Parathyroid adenoma (tissue), 2 donors: ENCODE measurements at regions not wholly inside any gene's neighbourhood (a gene's known extent, or its start where the extent isn't known, plus 50 kb on each side); places are given as distances from the start of the nearest gene placed in this dataset.

Experiments
- H2AFZ ChIP-seq: fragments of 300-600 bp; sonication (generic); one replicate; pipeline ENCODE4 v1.7.0; 2017; ENCODE audit warnings: antibody characterized with exemption, mild to moderate bottlenecking
- H3K27ac ChIP-seq: fragments of 300-600 bp; sonication (generic); one replicate; pipeline ENCODE4 v1.7.0; 2017
- H3K27me3 ChIP-seq: fragments of 300-600 bp; sonication (generic); one replicate; pipeline ENCODE4 v1.7.0; 2017; ENCODE audit warnings: low read length; ENCODE audit not compliant: control insufficient read depth, insufficient read depth
- H3K36me3 ChIP-seq: fragments of 300-600 bp; sonication (generic); one replicate; pipeline ENCODE4 v1.7.0; 2017; ENCODE audit warnings: low read length; ENCODE audit not compliant: control insufficient read depth, insufficient read depth
- H3K4me1 ChIP-seq: fragments of 300-600 bp; sonication (generic); one replicate; pipeline ENCODE4 v1.7.0; 2017; ENCODE audit warnings: control low read depth
- H3K4me2 ChIP-seq: fragments of 300-600 bp; sonication (generic); one replicate; pipeline ENCODE4 v1.7.0; 2017; ENCODE audit warnings: low read length
- H3K4me3 ChIP-seq: fragments of 300-600 bp; sonication (generic); one replicate; pipeline ENCODE4 v1.7.0; 2017; ENCODE audit warnings: low read depth, low read length
- H3K79me2 ChIP-seq: fragments of 300-600 bp; sonication (generic); one replicate; pipeline ENCODE4 v1.7.0; 2017; ENCODE audit warnings: control low read depth
- H3K9ac ChIP-seq: fragments of 300-600 bp; sonication (generic); one replicate; pipeline ENCODE4 v1.7.0; 2017; ENCODE audit warnings: mild to moderate bottlenecking
- H3K9me3 ChIP-seq: fragments of 300-600 bp; sonication (generic); one replicate; pipeline ENCODE4 v1.7.0; 2017; ENCODE audit warnings: low read length; ENCODE audit not compliant: control insufficient read depth
- CTCF ChIP-seq: fragments of 300-600 bp; sonication (generic); IDR thresholded peaks from one replicate; pipeline ENCODE4 v1.7.0; 2017; ENCODE audit warnings: antibody characterized with exemption, mild to moderate bottlenecking
- donor health status: primary hyperparathyroidism.

- no peaks in the 10 kb centered on the region for H3K36me3 ChIP-seq
- TF ChIP-seq CTCF = no peak
- H3K4me2 ChIP-seq = no peak overlapping the region
- H3K27ac ChIP-seq = no peak overlapping the region
- H3K4me3 ChIP-seq = no peak overlapping the region
- H3K27me3 ChIP-seq = no peaks in the 10 kb centered on the region
- H3K4me1 ChIP-seq = no peaks in the 10 kb centered on the region
- no peaks in the 10 kb centered on the region for H3K79me2 ChIP-seq
- no peaks in the 10 kb centered on the region for H3K9me3 ChIP-seq
- H3K9ac ChIP-seq = no peak overlapping the region
- H2AFZ ChIP-seq = no peak overlapping the region
These were observed 222.9 kb upstream of the TBC1D5 start for GRCh38 chr3:17965331-17965730.

- Histone ChIP-seq H3K79me2 (no peaks in the 10 kb centered on the region), H3K4me2 (no peak overlapping the region), H3K27ac (no peak overlapping the region), H3K9ac (no peak overlapping the region), H3K4me3 (no peak overlapping the region), H3K27me3 (no peaks in the 10 kb centered on the region), H3K36me3 (no peaks in the 10 kb centered on the region), H3K4me1 (no peaks in the 10 kb centered on the region), H2AFZ (no peak overlapping the region), H3K9me3 (no peaks in the 10 kb centered on the region)
- no peak for TF ChIP-seq CTCF
These were observed 221.7 kb upstream of the TBC1D5 start for GRCh38 chr3:17964108-17964507.

GRCh38 chr3:17955411-17955810 lies 213.0 kb upstream of the TBC1D5 start:
- Histone ChIP-seq H3K79me2 (no peaks in the 10 kb centered on the region), H3K9ac (no peak overlapping the region), H3K4me2 (no peak overlapping the region), H3K4me3 (no peak overlapping the region), H2AFZ (no peak overlapping the region), H3K4me1 (no peaks in the 10 kb centered on the region), H3K36me3 (no peaks in the 10 kb centered on the region), H3K27me3 (no peaks in the 10 kb centered on the region), H3K9me3 (no peaks in the 10 kb centered on the region), H3K27ac (no peak overlapping the region)
- TF ChIP-seq CTCF = no peak

GRCh38 chr3:17954801-17955200 lies 212.4 kb upstream of the TBC1D5 start:
- no peak for TF ChIP-seq CTCF
- H3K4me2 ChIP-seq = no peak overlapping the region
- no peaks in the 10 kb centered on the region for H3K9me3 ChIP-seq
- H3K27me3 ChIP-seq = no peaks in the 10 kb centered on the region
- H3K36me3 ChIP-seq = no peaks in the 10 kb centered on the region
- H3K9ac ChIP-seq = no peak overlapping the region
- no peak overlapping the region for H3K27ac ChIP-seq
- no peaks in the 10 kb centered on the region for H3K79me2 ChIP-seq
- no peaks in the 10 kb centered on the region for H3K4me1 ChIP-seq
- no peak overlapping the region for H3K4me3 ChIP-seq
- no peak overlapping the region for H2AFZ ChIP-seq

GRCh38 chr3:17951241-17951640 lies 208.8 kb upstream of the TBC1D5 start:
- no peaks in the 10 kb centered on the region for H3K9me3 ChIP-seq
- no peaks in the 10 kb centered on the region for H3K4me1 ChIP-seq
- no peak overlapping the region for H3K4me3 ChIP-seq
- no peak for TF ChIP-seq CTCF
- no peaks in the 10 kb centered on the region for H3K36me3 ChIP-seq
- no peak overlapping the region for H3K27ac ChIP-seq
- no peak overlapping the region for H3K9ac ChIP-seq
- no peak overlapping the region for H2AFZ ChIP-seq
- no peaks in the 10 kb centered on the region for H3K79me2 ChIP-seq
- no peak overlapping the region for H3K4me2 ChIP-seq
- no peaks in the 10 kb centered on the region for H3K27me3 ChIP-seq
